Loucy (cell line): ENCODE measurements at regions not wholly inside any gene's neighbourhood (a gene's known extent, or its start where the extent isn't known, plus 50 kb on each side); places are given as distances from the start of the nearest gene placed in this dataset.

Experiments used
- CTCF ChIP-seq: fragments of 200-600 bp; sonication (generic); conservative IDR thresholded peaks from 2 replicates; pipeline ENCODE4 v1.5.1; 2014; ENCODE audit warnings: mild to moderate bottlenecking, antibody characterized with exemption, low read length
- EZH2phosphoT487 ChIP-seq: fragments of 200-600 bp; IDR thresholded peaks from 2 replicates; pipeline ENCODE4 v1.6.1; 2018; ENCODE audit warnings: antibody characterized with exemption, mild to moderate bottlenecking, moderate library complexity, borderline replicate concordance

GRCh38 chr7:94169682-94170081 is 165.5 kb upstream of the BET1 start:
- TF ChIP-seq CTCF (no peak), EZH2phosphoT487 (no peak)
